NCI-H1105 (cell line): ENCODE measurements at regions not wholly inside any gene's neighbourhood (a gene's known extent, or its start where the extent isn't known, plus 50 kb on each side); places are given as distances from the start of the nearest gene placed in this dataset.

Source experiments
- DNase-seq: peaks from one replicate; lab custom pipeline; 2025; lab: John Stamatoyannopoulos, UW

DNA sequence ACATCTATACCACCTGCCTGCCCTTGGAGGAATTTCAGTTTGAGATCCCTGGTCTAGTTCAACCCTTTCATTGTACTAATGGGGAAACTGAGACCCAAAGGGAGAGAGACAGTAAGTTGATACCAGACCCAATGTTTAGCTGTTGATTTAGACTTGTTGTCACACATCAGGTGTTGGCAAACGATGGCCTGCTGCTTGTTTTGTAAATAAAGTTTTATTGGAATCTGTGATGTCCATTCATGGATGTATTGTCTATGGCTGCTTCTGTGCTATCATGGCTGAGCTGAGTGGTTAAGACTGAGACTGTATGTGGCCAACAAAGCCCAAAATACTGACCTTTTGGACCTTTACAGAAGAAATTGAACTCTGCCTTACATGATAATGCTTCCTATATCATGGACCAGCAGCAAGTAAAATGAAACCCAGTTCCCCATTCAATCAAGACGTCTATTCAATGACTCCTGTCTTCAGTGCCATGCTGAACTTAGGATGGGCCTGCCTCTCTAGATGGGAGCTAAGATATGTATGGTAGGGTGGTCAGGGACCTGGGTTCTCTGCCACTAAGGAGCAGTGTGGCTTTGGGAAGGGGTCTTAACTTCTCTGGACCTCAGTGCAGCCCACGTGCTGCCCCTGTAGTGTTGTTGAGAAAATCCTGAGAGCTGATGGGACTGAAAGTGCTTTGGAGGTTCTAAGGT lies 111.0 kb downstream of the IRX5 start:
- DNase-seq: no peak

DNA sequence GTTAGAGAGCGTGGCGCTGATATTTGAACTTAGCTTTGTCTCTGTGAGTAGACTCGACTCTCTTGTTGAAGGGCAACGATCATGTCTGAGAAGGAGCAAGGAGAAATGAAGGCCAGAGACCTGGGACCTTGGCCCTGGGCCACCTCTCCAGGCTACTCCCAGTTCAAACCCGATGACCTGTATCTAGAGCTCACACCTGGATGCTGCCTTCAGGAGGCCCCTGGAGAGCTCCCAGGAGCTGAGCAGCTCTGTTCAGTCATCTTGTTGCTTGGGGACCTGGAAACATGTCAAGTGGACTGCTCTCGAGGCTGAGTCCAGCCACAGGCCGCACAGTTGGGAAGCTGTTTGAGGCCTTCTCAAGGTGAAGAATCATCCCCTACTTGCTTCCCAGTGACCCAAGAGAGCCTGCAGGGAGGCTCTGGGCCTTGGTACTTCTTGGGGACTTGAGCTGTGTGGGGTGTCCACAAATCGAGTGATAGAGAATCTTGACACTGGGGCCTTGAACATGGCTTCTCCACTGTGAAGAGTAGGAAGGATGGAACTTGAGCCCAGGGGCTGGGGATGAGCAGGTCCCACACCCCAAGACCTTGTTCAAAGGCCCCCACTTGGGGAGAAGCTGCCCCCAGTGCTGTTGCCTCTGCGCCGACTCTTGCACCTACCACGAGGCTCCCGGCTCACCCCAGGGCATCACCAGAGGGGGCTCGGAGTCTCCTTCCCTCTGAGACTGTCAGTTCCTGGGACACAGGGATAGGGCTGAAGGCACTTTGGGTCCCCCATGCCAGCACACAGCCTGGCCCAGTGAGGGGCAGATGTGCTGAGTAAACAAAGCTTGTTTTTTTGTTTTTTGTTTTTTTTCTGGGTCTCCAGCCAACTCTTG lies 112.1 kb downstream of the IRX5 start:
- no peak for DNase-seq

DNA sequence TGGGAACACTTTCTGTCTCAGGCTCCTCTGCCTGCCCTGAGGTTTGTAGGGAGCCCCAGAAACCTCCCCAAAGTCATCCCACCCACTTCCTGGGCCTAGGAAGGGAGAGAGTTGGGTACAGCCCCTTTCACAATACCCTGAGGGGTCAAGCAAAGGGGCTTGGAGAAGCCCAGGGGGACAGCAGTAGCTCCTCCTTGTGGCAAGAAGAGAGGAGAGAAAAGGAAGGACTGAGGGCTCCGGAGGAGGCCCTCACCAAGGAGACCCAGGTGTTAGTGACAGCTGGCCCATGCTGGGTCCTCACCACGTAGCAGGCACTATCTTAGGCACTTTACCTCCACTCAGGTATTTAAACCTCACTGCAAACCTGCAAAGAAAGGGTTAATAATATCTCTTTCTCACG lies 112.8 kb downstream of the IRX5 start:
- DNase-seq: no peak

DNA sequence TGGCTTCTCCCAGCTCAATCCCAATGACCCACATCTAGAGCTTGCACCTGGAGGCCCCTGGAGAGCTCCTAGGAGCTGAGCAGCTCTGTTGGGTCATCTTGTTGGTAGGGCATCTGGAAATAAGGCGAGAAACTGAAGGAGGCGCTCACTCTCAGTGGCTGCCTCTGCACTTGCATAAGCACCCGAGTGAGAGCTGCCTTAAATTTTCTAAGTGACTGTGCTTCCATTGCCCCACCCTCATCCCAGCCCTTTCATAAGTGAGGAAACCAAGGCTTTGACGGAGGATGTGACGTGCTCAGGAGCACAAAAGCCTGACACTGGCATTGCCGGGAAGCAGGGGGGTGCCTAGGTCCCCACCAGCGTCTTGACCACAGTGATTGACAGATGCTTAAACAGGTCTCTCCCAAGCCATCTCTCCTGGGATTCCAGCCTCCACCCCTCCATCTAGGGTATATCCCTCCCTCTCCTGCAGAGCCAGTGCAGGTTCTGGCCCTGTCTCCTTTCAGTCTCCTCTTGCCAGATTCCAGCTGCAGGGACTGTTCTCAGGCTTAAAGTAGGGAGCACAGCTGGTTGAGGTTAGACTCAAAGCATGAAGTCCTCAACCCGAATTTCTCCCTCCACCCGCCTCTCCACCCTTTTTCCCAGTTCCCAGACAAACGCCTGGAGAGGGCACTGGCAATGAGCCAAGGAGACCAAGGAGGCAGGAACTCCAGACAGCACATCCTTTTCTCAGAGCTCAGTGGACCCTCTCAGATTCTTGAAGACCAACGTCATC lies 113.7 kb downstream of the IRX5 start:
- DNase-seq: no peak

DNA sequence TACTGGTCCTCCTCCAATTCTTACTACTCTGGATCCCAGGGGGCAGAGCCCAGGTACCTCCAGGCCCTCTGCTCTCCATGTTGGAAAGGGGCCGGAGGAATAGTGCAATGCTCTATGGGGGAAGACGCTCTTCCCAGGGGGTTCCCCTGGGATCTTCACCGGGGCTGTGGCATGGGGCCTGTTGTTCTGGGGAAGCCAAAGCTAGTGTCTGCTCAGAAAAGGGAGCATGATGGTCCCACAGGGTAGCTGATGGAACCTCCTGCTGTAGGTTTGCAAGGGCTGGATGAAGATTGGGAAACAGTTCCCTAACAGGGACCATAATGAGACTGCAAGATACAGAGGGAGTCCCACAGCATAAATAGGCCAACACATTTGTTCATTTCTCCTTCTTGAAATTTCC lies 114.7 kb downstream of the IRX5 start:
- DNase-seq: no peak

DNA sequence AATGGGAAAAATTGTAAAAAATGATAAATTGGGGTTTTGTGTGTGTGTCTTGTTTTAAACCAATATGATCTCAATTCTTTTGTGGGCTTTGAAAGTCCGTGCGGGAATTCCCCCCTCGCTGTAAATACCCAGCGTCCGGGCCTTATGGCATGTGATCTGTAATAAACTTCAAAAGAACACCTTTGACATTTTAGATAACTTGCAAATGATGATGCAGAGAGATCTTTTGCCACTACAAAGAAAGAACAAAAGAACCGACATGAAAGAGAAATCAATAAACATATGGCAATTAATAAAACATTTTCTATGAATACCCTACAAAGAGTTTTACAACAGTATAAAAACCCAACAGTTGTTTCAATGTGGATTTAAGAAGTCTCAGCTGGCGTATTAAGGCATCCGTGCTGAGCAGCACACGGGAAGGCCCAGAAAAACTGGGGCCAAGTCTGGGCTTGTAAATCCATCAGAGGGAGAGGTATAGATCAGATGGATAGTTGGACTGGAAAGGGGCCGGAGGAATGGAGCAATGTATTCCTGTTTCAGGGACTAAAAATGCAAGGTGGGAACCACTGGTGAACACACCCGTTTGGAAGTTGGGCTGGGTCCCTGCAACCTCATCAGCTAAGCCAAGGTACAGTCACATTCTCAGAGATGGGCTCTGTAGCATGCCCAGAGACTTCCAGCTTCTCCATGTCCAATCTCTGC lies 115.2 kb downstream of the IRX5 start:
- DNase-seq: no peak

DNA sequence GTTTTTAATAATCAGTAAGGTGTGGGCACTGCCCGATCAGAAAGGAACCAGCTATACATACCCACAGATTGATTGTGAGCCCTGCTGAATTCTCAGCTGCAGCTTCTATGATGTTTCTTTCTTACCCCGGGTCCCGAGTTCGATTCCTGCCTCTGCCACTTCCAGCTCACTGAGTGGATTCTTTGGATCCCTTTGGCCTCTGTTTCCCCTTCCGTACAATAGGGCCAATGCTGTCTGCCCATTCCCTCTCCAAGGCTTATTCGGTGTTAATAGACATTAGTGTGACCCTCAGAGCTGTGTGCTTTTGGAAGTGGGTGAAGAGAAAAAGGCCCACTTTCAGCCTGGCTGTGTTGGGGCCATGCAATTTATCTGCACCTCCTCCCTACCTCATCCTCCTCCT lies 115.8 kb downstream of the IRX5 start:
- DNase-seq: no peak

DNA sequence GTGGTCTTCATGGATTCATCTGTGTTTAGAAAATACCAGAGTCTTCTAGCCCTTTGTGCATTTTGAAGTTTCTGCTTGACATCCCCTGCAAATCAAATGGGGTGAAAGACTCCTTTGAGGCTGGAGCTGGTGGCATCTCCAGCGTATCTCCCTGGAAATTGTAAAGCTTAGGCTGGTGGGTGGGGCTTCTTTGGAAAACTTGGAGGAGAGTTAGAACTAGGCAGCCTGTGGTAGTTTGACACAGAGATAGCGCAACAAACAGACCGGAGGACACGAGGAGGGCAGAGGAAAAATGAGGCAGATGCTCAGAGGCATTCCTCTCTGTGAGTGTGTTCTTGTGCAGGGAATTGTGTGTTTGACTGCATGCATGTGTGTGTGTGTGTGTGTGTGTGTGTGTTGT lies 116.3 kb downstream of the IRX5 start:
- no peak for DNase-seq

DNA sequence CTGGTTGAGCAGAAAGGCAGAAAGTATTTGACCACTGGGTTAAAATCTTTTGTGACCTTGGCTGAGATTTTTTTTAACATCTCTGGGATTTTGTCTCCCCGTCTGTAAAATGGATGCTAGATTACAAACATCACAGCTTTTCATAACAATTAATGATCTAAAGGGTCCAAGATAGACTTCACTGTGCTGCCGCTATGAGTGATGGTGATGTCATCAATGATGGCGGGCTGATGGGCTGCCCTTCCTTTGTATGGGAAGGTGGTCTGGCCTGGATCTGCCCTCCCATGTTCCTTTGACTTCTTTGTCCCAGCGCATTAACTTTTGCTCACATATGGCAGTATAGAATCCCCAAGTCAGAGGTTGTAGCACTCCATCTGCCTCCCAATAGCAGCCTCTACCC lies 116.7 kb downstream of the IRX5 start:
- DNase-seq: no peak

DNA sequence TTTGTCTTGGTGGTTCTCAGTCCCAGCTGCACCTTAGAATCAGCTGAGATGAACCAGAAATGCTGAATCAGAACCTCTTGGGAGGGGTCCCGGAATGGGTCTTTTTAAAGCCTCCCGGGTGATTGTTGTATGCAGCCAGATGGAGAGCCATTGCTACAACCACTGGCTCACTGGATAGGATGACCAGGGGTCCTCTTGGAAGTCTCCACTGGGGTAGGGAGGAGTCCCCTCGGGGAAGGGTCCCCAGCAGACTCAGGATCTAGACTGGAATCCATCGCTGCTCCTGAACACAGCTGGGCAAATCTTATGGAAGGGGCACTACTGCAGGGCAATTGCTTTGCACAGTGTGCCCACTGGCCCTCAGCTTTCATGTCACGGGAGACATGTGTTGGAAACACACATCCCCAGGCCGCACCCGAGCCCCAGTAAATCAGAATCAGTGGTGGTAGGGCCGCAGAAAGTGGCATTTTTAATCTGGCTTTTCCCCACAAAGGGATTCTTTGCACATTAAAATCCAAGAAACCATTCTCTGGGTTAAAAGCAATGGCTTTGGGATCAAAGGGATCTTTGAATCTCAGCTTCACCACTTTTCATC lies 117.3 kb downstream of the IRX5 start:
- DNase-seq: no peak

DNA sequence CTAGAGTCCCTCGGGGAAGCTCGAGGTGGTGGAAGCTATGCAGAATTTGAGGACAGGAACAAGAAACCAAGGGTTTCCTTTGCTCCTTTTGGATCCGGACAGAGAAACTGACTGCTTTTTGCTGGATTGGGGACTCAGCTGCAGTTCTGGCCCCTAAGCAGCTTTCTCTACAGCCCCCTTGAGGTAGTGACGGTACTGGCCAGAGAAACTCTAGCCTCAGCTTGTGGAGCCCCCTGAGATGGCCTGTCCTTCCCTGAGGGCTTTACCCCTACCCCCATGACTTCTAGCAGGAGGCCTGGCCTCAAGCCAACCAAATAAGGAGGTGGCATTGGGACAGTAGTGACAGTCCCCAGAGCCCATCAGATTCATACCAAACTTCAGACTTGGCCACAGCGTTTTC lies 118.1 kb downstream of the IRX5 start:
- no peak for DNase-seq

DNA sequence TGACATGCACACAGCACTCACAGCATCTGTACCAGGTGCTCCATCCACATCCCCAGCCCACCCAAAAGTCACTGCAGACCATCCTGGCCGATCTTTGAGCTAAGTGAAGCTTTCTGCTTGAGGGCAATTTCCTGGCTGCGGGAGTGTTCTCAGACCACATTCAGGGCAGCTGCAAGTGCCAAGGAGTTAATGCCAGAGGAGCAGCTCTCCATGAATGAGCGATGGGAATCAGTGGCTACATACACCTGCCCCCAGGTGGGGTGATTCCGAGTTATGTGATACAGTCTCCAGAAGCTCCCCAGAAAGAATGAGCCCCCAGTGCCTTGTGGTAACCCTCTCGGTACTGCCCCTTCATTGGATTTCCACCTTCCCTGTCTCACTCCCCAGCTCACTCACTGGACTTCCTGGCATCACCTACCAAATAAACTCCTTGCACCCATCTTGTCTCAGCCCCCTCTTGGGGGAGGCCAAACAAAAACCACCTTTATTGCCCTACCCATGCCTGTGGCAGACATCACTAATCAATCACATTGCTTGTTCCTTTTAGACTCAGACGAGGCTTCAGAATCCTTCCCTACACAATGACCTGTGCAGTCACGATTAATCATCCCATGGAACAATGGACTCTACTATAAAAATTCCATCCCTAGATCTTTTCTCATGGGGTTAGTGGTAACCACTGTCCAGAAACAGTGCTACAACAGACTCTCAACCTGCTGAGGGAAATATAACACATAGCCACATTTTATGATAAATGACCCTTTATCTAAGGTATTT lies 121.1 kb downstream of the IRX5 start:
- no peak for DNase-seq

DNA sequence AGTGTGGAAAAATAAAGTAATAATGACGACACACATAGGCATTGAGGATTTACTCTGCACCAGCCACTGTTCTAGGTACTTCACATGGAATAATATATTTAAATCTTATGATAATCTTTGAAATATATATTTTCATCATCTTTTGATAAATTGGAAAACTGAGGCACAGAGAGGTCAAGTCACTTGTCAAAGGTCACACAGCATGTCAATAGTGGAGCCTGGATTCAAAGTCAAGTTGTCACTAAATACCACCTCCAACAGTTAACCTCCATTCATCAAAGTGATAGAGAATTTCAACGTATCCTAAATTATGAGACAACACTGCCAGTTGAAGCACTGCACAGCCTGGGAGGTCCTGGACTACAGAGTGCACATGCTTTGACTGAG lies 121.7 kb downstream of the IRX5 start:
- no peak for DNase-seq

DNA sequence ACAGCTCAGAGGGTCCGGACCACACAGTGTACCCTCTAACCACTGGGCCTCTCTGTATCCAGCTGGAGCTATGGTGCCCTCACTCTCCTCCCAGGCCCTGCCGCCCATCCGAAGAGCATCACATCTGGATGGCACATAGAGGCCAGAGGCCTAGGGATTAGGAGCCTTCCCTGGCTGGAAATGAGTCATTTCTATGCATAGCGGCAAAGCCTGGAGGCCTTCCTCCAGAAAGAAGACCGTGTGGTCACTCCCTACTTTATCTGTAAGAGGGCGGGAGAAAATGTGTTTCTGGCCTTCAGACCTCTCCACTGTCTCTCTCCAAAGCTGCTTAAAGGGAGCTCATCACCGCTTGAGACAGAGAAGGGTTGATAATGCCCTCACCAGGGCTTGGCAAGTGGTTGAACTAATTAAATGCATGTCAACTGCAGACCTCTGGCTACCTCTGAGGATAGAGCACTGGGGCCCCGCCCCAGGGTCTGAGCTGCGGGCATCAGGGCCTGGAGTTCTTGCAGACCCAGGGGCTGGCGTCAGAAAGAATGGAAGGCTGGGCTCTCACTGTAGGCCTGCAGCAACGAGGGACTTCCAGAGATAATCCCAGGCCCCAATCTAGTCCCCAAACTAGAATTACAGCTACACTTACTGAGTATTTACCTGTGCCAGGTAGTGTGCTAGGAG lies 122.2 kb downstream of the IRX5 start:
- no peak for DNase-seq

DNA sequence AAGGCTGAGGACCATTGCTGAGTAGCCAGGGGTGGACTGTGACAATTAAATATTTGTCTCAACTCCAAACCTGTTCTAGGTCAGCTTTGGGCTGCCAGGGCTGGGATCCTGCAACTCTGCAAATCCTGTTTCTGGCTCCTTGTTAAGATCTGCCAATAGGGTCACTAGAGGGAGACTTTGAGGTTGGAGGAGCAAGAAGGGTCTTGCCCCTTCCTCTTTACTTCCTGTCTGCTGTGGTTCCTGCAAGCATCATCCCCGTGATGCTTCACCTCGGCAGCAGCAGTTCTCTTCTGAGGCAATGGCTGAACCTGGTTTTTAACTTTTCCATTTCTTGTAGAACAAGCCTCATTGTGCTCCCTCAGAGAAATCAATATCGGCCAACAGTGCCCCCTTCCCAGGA lies 124.6 kb downstream of the IRX5 start:
- DNase-seq: no peak

DNA sequence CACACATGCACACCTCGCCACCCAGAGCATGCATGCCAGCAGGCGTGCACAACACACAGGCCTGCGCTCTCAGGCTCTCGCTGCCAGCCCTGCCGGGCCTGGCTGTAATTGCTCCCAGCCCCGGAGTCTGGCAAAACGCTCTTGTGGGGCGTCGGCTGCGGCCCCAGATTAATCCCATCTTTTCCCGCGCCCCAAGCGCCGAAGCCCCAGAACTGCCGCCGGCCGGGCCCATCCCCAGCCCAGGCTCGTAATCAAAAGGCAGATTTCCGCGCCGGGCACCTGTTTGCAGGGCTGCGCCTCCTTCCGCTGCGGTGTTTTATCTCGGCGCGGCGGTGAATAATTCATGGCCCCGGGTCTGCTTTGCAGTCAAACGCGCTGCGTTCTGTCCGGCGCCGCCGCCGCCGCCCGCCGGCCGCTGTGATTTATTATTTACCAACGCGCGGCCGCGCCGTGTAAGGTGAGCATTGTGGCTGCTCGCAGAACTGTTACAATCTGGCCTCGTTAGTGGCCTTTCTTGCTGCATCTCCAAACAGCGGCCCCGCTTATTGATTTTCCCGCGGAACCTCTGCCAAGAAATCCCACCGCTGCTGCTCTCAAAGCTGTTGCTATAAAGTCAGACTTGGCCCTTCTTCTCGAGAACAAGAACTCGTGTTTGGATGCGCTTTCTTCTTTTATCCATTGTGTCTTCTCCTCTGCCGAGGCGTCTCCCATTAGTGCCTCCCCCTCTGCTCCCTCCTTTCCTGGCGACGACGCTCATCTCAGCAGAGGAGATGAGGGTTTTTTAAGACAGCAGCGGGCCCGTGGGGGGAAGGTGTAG lies 126.1 kb downstream of the IRX5 start:
- DNase-seq: no peak

DNA sequence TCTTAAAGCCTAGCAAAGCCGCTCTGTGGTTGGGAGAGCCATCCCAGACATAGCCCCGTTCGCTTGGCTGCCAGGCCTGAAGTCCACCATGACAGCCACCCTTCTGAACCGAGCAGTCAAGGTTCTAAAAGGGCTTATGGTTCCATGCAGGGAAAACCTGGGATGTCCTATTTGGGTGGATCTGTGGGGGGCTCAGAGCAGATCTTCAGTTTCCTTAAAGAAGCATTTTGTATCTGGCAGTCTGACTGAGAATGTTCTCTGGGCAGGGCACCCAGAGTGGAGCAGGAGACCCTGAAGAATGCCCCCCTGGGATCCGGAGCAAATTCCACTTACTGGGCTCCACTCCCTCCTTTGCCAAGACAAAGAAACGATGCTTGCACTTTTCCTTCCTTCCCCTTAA lies 127.2 kb downstream of the IRX5 start:
- DNase-seq: no peak

DNA sequence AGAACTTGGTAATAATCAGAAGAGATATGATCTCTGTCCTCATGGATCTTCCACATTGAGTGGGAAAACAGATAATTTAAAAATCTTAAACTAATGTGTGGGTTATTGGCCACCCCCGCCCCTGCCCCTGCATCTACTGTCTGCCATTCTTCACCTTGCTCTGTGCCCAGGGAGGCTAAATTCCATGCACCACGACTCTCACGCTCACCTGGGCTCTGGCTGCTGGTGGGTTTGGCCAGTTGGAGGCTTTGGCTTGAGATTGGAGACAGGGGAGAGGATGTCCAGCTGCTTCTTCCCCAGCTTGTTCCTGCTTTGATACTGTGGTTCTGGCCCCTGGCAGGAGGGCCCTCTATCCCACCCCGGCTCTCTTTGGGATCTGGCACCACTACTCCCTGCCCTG lies 127.9 kb downstream of the IRX5 start:
- DNase-seq: no peak

DNA sequence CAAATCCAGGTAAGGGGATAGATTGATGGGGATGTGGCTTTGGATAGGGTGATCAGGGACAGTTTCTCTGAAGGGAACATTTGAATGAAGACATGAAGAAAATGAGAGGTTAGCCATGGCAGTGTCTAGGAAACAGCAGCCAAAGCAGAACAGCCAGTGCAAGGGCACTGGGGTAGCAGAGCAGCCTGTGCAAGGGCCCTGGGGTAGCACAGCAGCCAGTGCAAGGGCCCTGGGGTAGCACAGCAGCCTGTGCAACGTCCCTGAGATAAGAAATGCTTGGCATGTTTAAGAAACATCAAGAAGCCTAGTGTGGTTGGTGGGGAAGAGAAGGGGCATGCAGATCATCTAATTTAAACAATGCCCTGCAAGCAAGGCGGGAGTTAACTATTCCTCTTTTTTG lies 128.5 kb downstream of the IRX5 start:
- no peak for DNase-seq

DNA sequence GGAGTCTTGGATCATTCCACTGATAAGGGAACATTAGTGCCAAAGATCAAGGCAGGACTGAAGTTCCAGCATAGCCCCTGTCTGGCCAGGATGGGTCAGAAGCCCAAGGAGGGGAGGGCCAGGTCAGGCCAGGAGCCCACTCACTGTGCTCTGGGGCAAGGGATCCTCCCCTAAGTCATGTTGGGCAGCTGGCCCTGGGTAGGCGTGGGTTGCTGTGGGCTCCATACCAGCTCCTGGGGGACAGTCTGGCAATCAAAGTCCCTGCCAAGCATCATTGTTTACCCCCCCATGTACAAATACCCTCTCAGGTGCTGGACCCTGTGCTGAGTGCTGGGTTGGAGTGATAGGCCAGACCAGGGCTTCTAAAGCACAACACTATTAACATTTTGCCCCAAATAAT lies 130.5 kb downstream of the IRX5 start:
- DNase-seq: no peak
